ENCODE measurements at regions not wholly inside any gene's neighbourhood (a gene's known extent, or its start where the extent isn't known, plus 50 kb on each side); places are given as distances from the start of the nearest gene placed in this dataset.

DNA sequence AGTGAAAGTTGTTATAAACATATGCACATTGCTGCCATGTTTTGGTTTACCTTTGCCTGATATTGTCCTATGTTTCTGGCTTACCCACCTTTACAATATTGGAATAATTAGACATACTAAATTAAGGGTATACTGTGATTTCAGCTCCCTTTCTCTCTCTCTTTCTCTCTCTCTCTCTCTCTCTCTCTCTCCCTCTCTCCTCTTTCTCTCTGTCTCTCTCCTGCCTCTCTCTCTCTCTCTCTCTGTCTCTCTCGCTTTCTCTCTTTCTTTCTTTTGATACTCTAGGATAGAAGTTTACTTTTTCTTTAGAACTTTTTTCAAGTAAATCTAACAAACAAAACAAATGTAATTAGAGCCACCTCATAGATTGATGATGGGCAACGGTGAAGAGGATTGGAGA, 239.6 kb downstream of the TMEM161B start:
- TF ChIP-seq JUNB (IDR thresholded peaks at IDR 0.05): no peak
- TF ChIP-seq CTCF (IDR thresholded peaks at IDR 0.05): no peak
- TF ChIP-seq ZNF302 (CRISPR knock-in tag; IDR thresholded peaks at IDR 0.05): no peak
- TF ChIP-seq MAX (IDR thresholded peaks at IDR 0.05): no peak
- no peak for TF ChIP-seq SMC3 (IDR thresholded peaks at IDR 0.05)
- no peak for TF ChIP-seq RNF2 (IDR thresholded peaks at IDR 0.05; ENCODE audit: borderline replicate concordance, low read depth)
- no peak for TF ChIP-seq RAD21 (conservative IDR thresholded peaks at IDR 0.05 in 1 of 2, IDR thresholded peaks at IDR 0.05 in 1 of 2)
- no peak for TF ChIP-seq POLR2A (IDR thresholded peaks at IDR 0.05; ENCODE audit: low read length)
- TF ChIP-seq USF2 (IDR thresholded peaks at IDR 0.05): no peak
- no peak for TF ChIP-seq KDM1A (IDR thresholded peaks at IDR 0.05; ENCODE audit: low read depth)
- no peak for TF ChIP-seq MYC (IDR thresholded peaks at IDR 0.05; ENCODE audit: borderline replicate concordance, low read length)
- TF ChIP-seq, protein P1, sequence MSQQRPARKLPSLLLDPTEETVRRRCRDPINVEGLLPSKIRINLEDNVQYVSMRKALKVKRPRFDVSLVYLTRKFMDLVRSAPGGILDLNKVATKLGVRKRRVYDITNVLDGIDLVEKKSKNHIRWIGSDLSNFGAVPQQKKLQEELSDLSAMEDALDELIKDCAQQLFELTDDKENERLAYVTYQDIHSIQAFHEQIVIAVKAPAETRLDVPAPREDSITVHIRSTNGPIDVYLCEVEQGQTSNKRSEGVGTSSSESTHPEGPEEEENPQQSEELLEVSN (IDR thresholded peaks at IDR 0.05; ENCODE audit: borderline replicate concordance, low read depth): no peak
- TF ChIP-seq RFX5 (IDR thresholded peaks at IDR 0.05): no peak
